CD4-positive, alpha-beta T cell treated with Interleukin-4 for 4 hours (primary cell): ENCODE measurements at regions not wholly inside any gene's neighbourhood (a gene's known extent, or its start where the extent isn't known, plus 50 kb on each side); places are given as distances from the start of the nearest gene placed in this dataset.

ENCODE experiments used
- DNase-seq: peaks from one replicate; pipeline ENCODE4 v3.0.0-alpha.2; 2020

- DNase-seq, result no peak
These were observed 728.7 kb downstream of the LTN1 start for GRCh38 chr21:28263974-28264373.

GRCh38 chr21:28261298-28261697 lies 731.4 kb downstream of the LTN1 start:
- DNase-seq, result no peak

- no peak for DNase-seq
These were observed 735.4 kb downstream of the LTN1 start for GRCh38 chr21:28257276-28257675.

- no peak for DNase-seq
These were observed 735.8 kb downstream of the LTN1 start for GRCh38 chr21:28256837-28257236.

GRCh38 chr21:28256420-28256831 lies 736.3 kb downstream of the LTN1 start:
- DNase-seq, result no peak

- no peak for DNase-seq
These were observed 738.7 kb downstream of the LTN1 start for GRCh38 chr21:28253961-28254360.

- no peak for DNase-seq
These were observed 739.3 kb downstream of the LTN1 start for GRCh38 chr21:28253338-28253737.

- no peak for DNase-seq
These were observed 739.7 kb downstream of the LTN1 start for GRCh38 chr21:28252928-28253327.

GRCh38 chr21:28250946-28251345 lies 741.7 kb downstream of the LTN1 start:
- DNase-seq, result no peak

GRCh38 chr21:28247454-28248020 lies 745.1 kb downstream of the LTN1 start:
- no peak for DNase-seq

GRCh38 chr21:28240586-28240985 lies 752.1 kb downstream of the LTN1 start:
- no peak for DNase-seq

- DNase-seq, result no peak
These were observed 753.3 kb downstream of the LTN1 start for GRCh38 chr21:28239340-28239739.

- DNase-seq, result no peak
These were observed 755.0 kb downstream of the LTN1 start for GRCh38 chr21:28237661-28238060.

- DNase-seq, result no peak
These were observed 757.3 kb downstream of the LTN1 start for GRCh38 chr21:28235169-28235895.

GRCh38 chr21:28234326-28234725 lies 758.4 kb downstream of the LTN1 start:
- no peak for DNase-seq

GRCh38 chr21:28233536-28234220 lies 759.0 kb downstream of the LTN1 start:
- no peak for DNase-seq

GRCh38 chr21:28230559-28230958 lies 762.1 kb downstream of the LTN1 start:
- no peak for DNase-seq

- DNase-seq, result no peak
These were observed 762.9 kb downstream of the LTN1 start for GRCh38 chr21:28229814-28230213.

- DNase-seq, result no peak
These were observed 764.1 kb downstream of the LTN1 start for GRCh38 chr21:28228636-28228995.

GRCh38 chr21:28227881-28228635 lies 764.6 kb downstream of the LTN1 start:
- no peak for DNase-seq

- no peak for DNase-seq
These were observed 766.1 kb downstream of the LTN1 start for GRCh38 chr21:28226563-28226962.

- DNase-seq, result no peak
These were observed 768.4 kb downstream of the LTN1 start for GRCh38 chr21:28224191-28224726.

GRCh38 chr21:28221984-28222383 lies 770.7 kb downstream of the LTN1 start:
- DNase-seq, result no peak
